ENCODE measurements at regions not wholly inside any gene's neighbourhood (a gene's known extent, or its start where the extent isn't known, plus 50 kb on each side); places are given as distances from the start of the nearest gene placed in this dataset.

DNA sequence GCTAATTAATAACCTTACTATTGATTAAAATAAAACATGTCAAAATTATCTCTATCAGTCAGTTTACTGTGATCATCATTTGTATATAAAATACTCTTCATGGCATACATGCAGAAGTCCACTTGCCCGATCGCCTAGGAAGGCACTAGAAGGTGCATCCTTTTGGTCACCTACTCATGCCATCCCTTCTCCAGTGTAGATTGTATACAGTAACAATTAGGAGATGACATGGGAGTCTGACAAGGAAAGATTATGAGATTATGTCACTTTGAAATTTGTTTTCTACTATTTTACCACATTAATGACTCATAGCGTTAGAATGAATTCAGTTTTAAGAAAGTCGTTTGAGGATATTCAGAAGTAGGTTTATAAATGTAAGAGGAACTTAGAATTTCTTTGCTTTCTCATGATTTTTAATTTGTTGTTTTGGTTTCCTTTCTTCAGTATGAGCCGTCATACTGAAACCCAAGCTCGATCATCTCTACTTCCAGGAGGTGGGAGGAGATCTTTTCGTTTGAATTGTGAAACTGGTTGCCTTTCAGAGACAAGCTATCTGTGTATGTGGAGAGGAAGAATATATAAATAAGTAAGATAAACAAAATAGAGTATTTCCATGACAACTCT, 51.1 kb upstream of the UNC5C start:
- TF ChIP-seq GATA2 (IDR thresholded peaks at IDR 0.05; ENCODE audit: low read depth, low read length) = no peak
- no peak for TF ChIP-seq GATA3 (IDR thresholded peaks at IDR 0.05; ENCODE audit: low read depth, low read length)

All from SH-SY5Y (cell line).